OCI-LY7 (cell line): ENCODE measurements at regions not wholly inside any gene's neighbourhood (a gene's known extent, or its start where the extent isn't known, plus 50 kb on each side); places are given as distances from the start of the nearest gene placed in this dataset.

Source experiments
- BruUV-seq: library from RNA; stranded (reverse); fragments of 400-500 nt; replicated peaks from 2 replicates; lab custom pipeline; 2021; lab: Mats Ljungman, UMichigan
- CTCF ChIA-PET: fragments of 300-600 bp; sonication (Branson Sonifier 250); formaldehyde crosslinking; loops from one replicate; lab custom pipeline; 2022; ENCODE audit warnings: antibody characterized with exemption; ENCODE audit not compliant: unreplicated experiment; lab: Charles Lee
- POLR2A ChIA-PET: fragments of 300-600 bp; sonication (Branson Sonifier 250); formaldehyde crosslinking; loops from one replicate; lab custom pipeline; 2022; ENCODE audit warnings: antibody characterized with exemption; lab: Charles Lee
- DNase-seq: peaks from one replicate; pipeline ENCODE4 v3.0.0-alpha.2; 2015; ENCODE audit warnings: low spot score
- H2AFZ ChIP-seq: fragments of 200-600 bp; sonication (generic), shearing (Covaris generic); 2 replicates; pipeline ENCODE4 v1.6.1; 2014; ENCODE audit warnings: mild to moderate bottlenecking, antibody characterized with exemption, low read length, moderate library complexity
- H3K27ac ChIP-seq: fragments of 200-600 bp; sonication (generic); 2 replicates; pipeline ENCODE4 v1.5.1; 2014; ENCODE audit warnings: mixed run types, low read depth, mild to moderate bottlenecking, moderate library complexity, low read length, inconsistent platforms; ENCODE audit not compliant: poor library complexity, severe bottlenecking
- H3K36me3 ChIP-seq: fragments of 200-600 bp; sonication (generic); 2 replicates; pipeline ENCODE4 v1.6.1; 2014; ENCODE audit warnings: mild to moderate bottlenecking, antibody characterized with exemption, low read length, moderate library complexity, mixed read lengths; ENCODE audit not compliant: insufficient read depth
- H3K4me1 ChIP-seq: fragments of 200-600 bp; sonication (generic); 2 replicates; pipeline ENCODE4 v1.5.1; 2014; ENCODE audit warnings: mild to moderate bottlenecking, low read length; ENCODE audit not compliant: insufficient read depth, poor library complexity, severe bottlenecking
- H3K4me2 ChIP-seq: fragments of 200-600 bp; sonication (generic); 2 replicates; pipeline ENCODE4 v1.6.1; 2014; ENCODE audit warnings: mild to moderate bottlenecking, low read length
- H3K4me3 ChIP-seq: fragments of 200-600 bp; sonication (generic); 2 replicates; pipeline ENCODE4 v1.5.1; 2014; ENCODE audit warnings: mild to moderate bottlenecking, low read depth, low read length; ENCODE audit not compliant: poor library complexity, severe bottlenecking
- H3K79me2 ChIP-seq: fragments of 200-600 bp; sonication (generic); 2 replicates; pipeline ENCODE4 v1.6.1; 2016; ENCODE audit warnings: low read depth, mild to moderate bottlenecking, low read length, moderate library complexity, mixed read lengths; ENCODE audit not compliant: insufficient read depth
- H3K9me2 ChIP-seq: fragments of 200-600 bp; sonication (generic); 2 replicates; pipeline ENCODE4 v1.6.1; 2016; ENCODE audit warnings: mild to moderate bottlenecking, low read length, mixed read lengths; ENCODE audit not compliant: insufficient read depth
- H3K9me3 ChIP-seq: fragments of 200-600 bp; sonication (generic); 2 replicates; pipeline ENCODE4 v1.6.1; 2014; ENCODE audit warnings: mild to moderate bottlenecking, mixed run types, low read length, mixed read lengths
- H4K20me1 ChIP-seq: fragments of 200-600 bp; sonication (generic); 2 replicates; pipeline ENCODE4 v1.6.1; 2014; ENCODE audit warnings: mild to moderate bottlenecking, antibody characterized with exemption, low read length, moderate library complexity, mixed read lengths; ENCODE audit not compliant: insufficient read depth
- EZH2phosphoT487 ChIP-seq: fragments of 200-600 bp; sonication (generic); IDR thresholded peaks from 2 replicates; pipeline ENCODE4 v1.6.1; 2018; ENCODE audit warnings: low read depth, borderline replicate concordance, mild to moderate bottlenecking, mixed run types, antibody characterized with exemption, low read length, moderate library complexity, mixed read lengths
- intact Hi-C: fragments of 100-400 bp; cut with micrococcal nuclease; formaldehyde crosslinking; loops from one replicate; pipeline ENCODE4 v1.10.0; 2022; ENCODE audit not compliant: unreplicated experiment
- TF ChIP-seq, protein P1 (sequence below): fragments of 200-600 bp; sonication (generic); conservative IDR thresholded peaks from 2 replicates; pipeline ENCODE4 v1.5.1; 2014; ENCODE audit warnings: mild to moderate bottlenecking, antibody characterized with exemption, low read length, moderate library complexity, mixed read lengths

DNA sequence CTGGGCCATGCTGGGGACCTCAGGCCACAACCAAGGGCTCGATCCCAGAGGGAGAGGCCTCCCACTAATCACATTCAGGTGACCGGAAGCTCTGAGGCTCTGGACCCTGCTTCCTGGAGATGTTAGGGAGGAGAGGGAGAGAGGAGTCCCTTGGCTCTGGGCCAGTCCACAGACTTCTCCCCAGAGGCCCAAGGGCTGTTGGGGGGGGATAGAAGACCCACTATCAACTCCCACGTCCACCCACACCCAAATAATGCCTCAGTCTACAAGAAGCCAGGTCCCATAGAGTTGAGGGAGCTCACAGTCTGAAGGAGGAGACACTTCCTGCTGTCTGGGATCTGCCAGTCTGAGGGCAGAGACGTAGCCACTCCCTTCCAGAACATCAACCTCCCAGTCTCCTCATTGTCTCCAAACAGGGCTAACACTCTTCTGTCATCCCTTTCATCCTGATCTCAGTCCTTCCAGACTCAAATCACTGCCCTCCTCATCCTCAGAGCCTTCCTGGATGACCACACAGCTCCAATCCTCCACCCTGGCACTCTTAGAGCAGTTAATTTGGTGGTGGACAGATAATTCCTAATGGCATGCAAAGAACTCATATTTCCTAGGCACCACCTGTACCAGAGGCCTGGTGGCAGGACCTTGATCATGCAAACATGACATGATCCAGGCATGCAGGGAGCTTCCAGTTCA is 69.9 kb downstream of the MRPL14 start:
- Histone ChIP-seq H2AFZ (no peak overlapping the region), H3K79me2 (no peaks in the 10 kb centered on the region), H3K4me1 (no peaks in the 10 kb centered on the region), H4K20me1 (no peaks in the 10 kb centered on the region), H3K4me3 (no peak overlapping the region), H3K9me3 (no peaks in the 10 kb centered on the region), H3K27ac (no peak overlapping the region), H3K9me2 (no peaks in the 10 kb centered on the region), H3K36me3 (no peaks in the 10 kb centered on the region), H3K4me2 (no peak overlapping the region)
- TF ChIP-seq EZH2phosphoT487: no peak
- TF ChIP-seq, protein P1, sequence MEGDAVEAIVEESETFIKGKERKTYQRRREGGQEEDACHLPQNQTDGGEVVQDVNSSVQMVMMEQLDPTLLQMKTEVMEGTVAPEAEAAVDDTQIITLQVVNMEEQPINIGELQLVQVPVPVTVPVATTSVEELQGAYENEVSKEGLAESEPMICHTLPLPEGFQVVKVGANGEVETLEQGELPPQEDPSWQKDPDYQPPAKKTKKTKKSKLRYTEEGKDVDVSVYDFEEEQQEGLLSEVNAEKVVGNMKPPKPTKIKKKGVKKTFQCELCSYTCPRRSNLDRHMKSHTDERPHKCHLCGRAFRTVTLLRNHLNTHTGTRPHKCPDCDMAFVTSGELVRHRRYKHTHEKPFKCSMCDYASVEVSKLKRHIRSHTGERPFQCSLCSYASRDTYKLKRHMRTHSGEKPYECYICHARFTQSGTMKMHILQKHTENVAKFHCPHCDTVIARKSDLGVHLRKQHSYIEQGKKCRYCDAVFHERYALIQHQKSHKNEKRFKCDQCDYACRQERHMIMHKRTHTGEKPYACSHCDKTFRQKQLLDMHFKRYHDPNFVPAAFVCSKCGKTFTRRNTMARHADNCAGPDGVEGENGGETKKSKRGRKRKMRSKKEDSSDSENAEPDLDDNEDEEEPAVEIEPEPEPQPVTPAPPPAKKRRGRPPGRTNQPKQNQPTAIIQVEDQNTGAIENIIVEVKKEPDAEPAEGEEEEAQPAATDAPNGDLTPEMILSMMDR: no peak
- BruUV-seq: no TSS peak
- DNase-seq: no peak
- POLR2A ChIA-PET: no interaction called here
- CTCF ChIA-PET: no interaction called here
- intact Hi-C loops: no loop called here

DNA sequence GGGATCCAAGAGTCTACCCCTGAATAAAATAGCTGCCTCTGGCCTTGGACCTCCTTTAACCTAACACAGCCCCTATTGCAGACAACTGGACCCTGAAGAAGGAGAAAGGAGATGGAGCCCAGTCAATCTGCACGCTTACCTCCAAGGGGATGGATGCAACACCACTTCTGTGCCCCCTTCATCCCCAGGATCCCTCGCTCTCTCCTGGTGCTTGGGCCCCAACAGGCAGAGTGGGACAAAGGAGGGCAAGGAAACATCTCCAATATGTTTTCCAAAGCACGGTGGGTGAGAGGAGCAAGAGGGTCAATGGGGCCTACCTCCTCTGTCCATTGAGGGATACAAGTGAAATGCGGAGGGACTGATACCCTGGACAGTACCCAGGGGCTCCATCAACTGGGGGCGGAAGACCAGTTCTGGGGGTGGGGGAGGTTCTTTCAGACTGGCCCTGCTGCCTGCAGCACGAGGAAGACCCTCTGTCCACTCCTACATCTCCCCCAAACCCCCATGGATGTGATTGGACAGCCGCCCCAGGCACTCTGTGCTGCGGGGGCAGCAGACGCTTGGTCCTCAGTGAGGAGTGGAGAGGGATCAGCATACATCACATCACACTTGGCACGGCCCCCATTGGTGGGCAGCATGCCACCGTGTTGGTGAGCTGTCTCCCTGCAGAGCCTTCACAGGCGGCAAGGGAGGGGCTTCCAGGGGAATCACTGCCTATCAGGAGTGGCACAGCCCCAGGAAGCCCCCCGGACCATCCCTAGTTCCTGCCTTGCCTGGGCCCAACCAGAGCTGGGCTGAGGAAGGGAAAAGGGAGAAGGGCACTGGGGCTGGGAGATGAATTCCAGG is 70.6 kb downstream of the MRPL14 start:
- CTCF ChIA-PET: no interaction called here
- H3K36me3 ChIP-seq: no peaks in the 10 kb centered on the region
- H3K27ac ChIP-seq: no peak overlapping the region
- no peaks in the 10 kb centered on the region for H3K4me1 ChIP-seq
- H3K79me2 ChIP-seq: no peaks in the 10 kb centered on the region
- H2AFZ ChIP-seq: no peak overlapping the region
- intact Hi-C loops: no loop called here
- no TSS peak for BruUV-seq
- no peak overlapping the region for H3K4me3 ChIP-seq
- TF ChIP-seq, protein P1: no peak
- H3K9me2 ChIP-seq: no peaks in the 10 kb centered on the region
- DNase-seq: no peak
- no peak overlapping the region for H3K4me2 ChIP-seq
- H4K20me1 ChIP-seq: no peaks in the 10 kb centered on the region
- no peaks in the 10 kb centered on the region for H3K9me3 ChIP-seq
- POLR2A ChIA-PET: no interaction called here
